WTC11 (cell line): ENCODE measurements at regions not wholly inside any gene's neighbourhood (a gene's known extent, or its start where the extent isn't known, plus 50 kb on each side); places are given as distances from the start of the nearest gene placed in this dataset.

Source experiments
- ATAC-seq: fragments of 200-7000 bp; cut with Tn5 transposase; 2 replicates; pipeline ENCODE4 v1.10.0; 2021; ENCODE audit warnings: mild to moderate bottlenecking, moderate library complexity
- CTCF ChIA-PET: fragments of 300-600 bp; sonication (Branson Sonifier 250); formaldehyde crosslinking; loops from one replicate; lab custom pipeline; 2021; ENCODE audit warnings: antibody characterized with exemption; lab: Charles Lee
- POLR2A ChIA-PET: fragments of 350-600 bp; sonication (Branson Sonifier 250); formaldehyde crosslinking; loops from one replicate; lab custom pipeline; 2021; ENCODE audit warnings: antibody characterized with exemption; lab: Charles Lee
- DNase-seq: peaks from one replicate; pipeline ENCODE4 v3.0.0; 2021; ENCODE audit warnings: low spot score
- H3K27ac Mint-ChIP-seq: 2 replicates; pipeline ENCODE4 v1.8.0; 2021; ENCODE audit warnings: mixed read lengths
- H3K27me3 Mint-ChIP-seq: 2 replicates; pipeline ENCODE4 v1.8.0; 2021; ENCODE audit warnings: low read depth, mild to moderate bottlenecking, moderate library complexity, mixed read lengths
- H3K36me3 Mint-ChIP-seq: 2 replicates; pipeline ENCODE4 v1.8.0; 2021; ENCODE audit warnings: mixed read lengths
- H3K4me1 Mint-ChIP-seq: 2 replicates; pipeline ENCODE4 v1.8.0; 2022; ENCODE audit warnings: mixed read lengths
- H3K4me3 Mint-ChIP-seq: 2 replicates; pipeline ENCODE4 v1.8.0; 2021; ENCODE audit warnings: mild to moderate bottlenecking, moderate library complexity, mixed read lengths
- H3K9me3 Mint-ChIP-seq: 2 replicates; pipeline ENCODE4 v1.8.0; 2021; ENCODE audit warnings: mixed read lengths
- E2F4 ChIP-seq: sonication (generic); formaldehyde crosslinking; IDR thresholded peaks from 2 replicates; pipeline ENCODE4 v1.8.1; 2022; ENCODE audit warnings: low read depth, mild to moderate bottlenecking, moderate library complexity, missing genetic modification reagents, borderline replicate concordance
- EMX1 ChIP-seq: fragments of 250-450 bp; sonication (Bioruptor Pico); IDR thresholded peaks from 2 replicates; pipeline ENCODE4 v1.8.0; 2021; ENCODE audit warnings: mild to moderate bottlenecking
- ESRRA ChIP-seq: sonication (generic); formaldehyde crosslinking; IDR thresholded peaks from 2 replicates; pipeline ENCODE4 v1.8.1; 2022; ENCODE audit warnings: mild to moderate bottlenecking, missing genetic modification reagents, borderline replicate concordance
- FOXK1 ChIP-seq: sonication (generic); formaldehyde crosslinking; IDR thresholded peaks from 2 replicates; pipeline ENCODE4 v1.8.0; 2022; ENCODE audit warnings: mild to moderate bottlenecking, moderate library complexity, missing genetic modification reagents
- FOXP1 ChIP-seq: sonication (generic); formaldehyde crosslinking; IDR thresholded peaks from 2 replicates; pipeline ENCODE4 v1.8.0; 2022; ENCODE audit warnings: missing genetic modification reagents, mild to moderate bottlenecking, moderate library complexity, borderline replicate concordance
- GTF2I ChIP-seq: fragments of 250-450 bp; sonication (Bioruptor Pico); conservative IDR thresholded peaks from 2 replicates; pipeline ENCODE4 v1.4.0; 2021; ENCODE audit warnings: mild to moderate bottlenecking
- KAT7 ChIP-seq: sonication (generic); formaldehyde crosslinking; IDR thresholded peaks from 2 replicates; pipeline ENCODE4 v1.8.1; 2023; ENCODE audit warnings: missing genetic modification reagents, mild to moderate bottlenecking, borderline replicate concordance
- MAX ChIP-seq: sonication (generic); formaldehyde crosslinking; IDR thresholded peaks from 2 replicates; pipeline ENCODE4 v1.8.0; 2022; ENCODE audit warnings: mild to moderate bottlenecking, missing genetic modification reagents
- MLX ChIP-seq: sonication (generic); formaldehyde crosslinking; IDR thresholded peaks from 2 replicates; pipeline ENCODE4 v1.8.1; 2023; ENCODE audit warnings: mild to moderate bottlenecking, missing genetic modification reagents, moderate library complexity
- MXD4 ChIP-seq: fragments of 250-450 bp; sonication (Bioruptor Pico); IDR thresholded peaks from 2 replicates; pipeline ENCODE4 v1.8.0; 2021; ENCODE audit warnings: mild to moderate bottlenecking, moderate library complexity, borderline replicate concordance
- MYBL2 ChIP-seq: sonication (generic); formaldehyde crosslinking; IDR thresholded peaks from 2 replicates; pipeline ENCODE4 v1.8.1; 2023; ENCODE audit warnings: mild to moderate bottlenecking, moderate library complexity, missing genetic modification reagents
- NFYB ChIP-seq: sonication (generic); formaldehyde crosslinking; conservative IDR thresholded peaks from 2 replicates; pipeline ENCODE4 v1.8.0; 2022; ENCODE audit warnings: low read depth, missing genetic modification reagents
- NR2C2 ChIP-seq: sonication (generic); formaldehyde crosslinking; IDR thresholded peaks from 2 replicates; pipeline ENCODE4 v1.8.0; 2022; ENCODE audit warnings: mild to moderate bottlenecking, missing genetic modification reagents
- PRRX2 ChIP-seq: fragments of 250-450 bp; sonication (Bioruptor Pico); IDR thresholded peaks from 2 replicates; pipeline ENCODE4 v1.8.0; 2021; ENCODE audit warnings: mild to moderate bottlenecking
- SOX15 ChIP-seq: fragments of 250-450 bp; sonication (Bioruptor Pico); IDR thresholded peaks from 2 replicates; pipeline ENCODE4 v1.9.0; 2021; ENCODE audit warnings: mild to moderate bottlenecking
- STAT6 ChIP-seq: sonication (generic); formaldehyde crosslinking; conservative IDR thresholded peaks from 2 replicates; pipeline ENCODE4 v1.8.1; 2023; ENCODE audit warnings: mild to moderate bottlenecking, low read depth, missing genetic modification reagents, moderate library complexity
- TEAD1 ChIP-seq: sonication (generic); formaldehyde crosslinking; IDR thresholded peaks from 2 replicates; pipeline ENCODE4 v1.8.0; 2022; ENCODE audit warnings: mild to moderate bottlenecking, missing genetic modification reagents
- TEAD4 ChIP-seq: sonication (generic); formaldehyde crosslinking; IDR thresholded peaks from 2 replicates; pipeline ENCODE4 v1.8.0; 2022; ENCODE audit warnings: mild to moderate bottlenecking, missing genetic modification reagents
- ZNF121 ChIP-seq: sonication (generic); formaldehyde crosslinking; IDR thresholded peaks from 2 replicates; pipeline ENCODE4 v1.8.0; 2023; ENCODE audit warnings: missing genetic modification reagents
- ZNF138 ChIP-seq: sonication (generic); formaldehyde crosslinking; conservative IDR thresholded peaks from 2 replicates; pipeline ENCODE4 v1.8.1; 2022; ENCODE audit warnings: mild to moderate bottlenecking, moderate library complexity, missing genetic modification reagents
- ZNF423 ChIP-seq: fragments of 250-450 bp; sonication (Bioruptor Pico); IDR thresholded peaks from 2 replicates; pipeline ENCODE4 v2.1.2; 2022; ENCODE audit warnings: mild to moderate bottlenecking, moderate library complexity
- ZNF671 ChIP-seq: fragments of 250-450 bp; sonication (Bioruptor Pico); IDR thresholded peaks from 2 replicates; pipeline ENCODE4 v1.8.0; 2021; ENCODE audit warnings: mild to moderate bottlenecking

GRCh38 chrX:151084454-151084853 is 91.9 kb upstream of the GPR50 start:
- CTCF ChIA-PET = interaction anchor here (0.6 to 0.9 kb wide), 2 partner anchors 25 to 312 kb away, joined by 3 read pairs; no protein-coding TSS in a partner anchor
- Mint-ChIP-seq H3K4me1 (peaks cover 13% of the 10 kb centered on the region), H3K9me3 (no peaks in the 10 kb centered on the region)

GRCh38 chrX:151085207-151085606 is 91.2 kb upstream of the GPR50 start:
- H3K27me3 Mint-ChIP-seq = peaks cover 33% of the 10 kb centered on the region
- no peak for DNase-seq
- ATAC-seq = no peak
- no peak overlapping the region for H3K4me3 Mint-ChIP-seq
- POLR2A ChIA-PET = no interaction called here
- CTCF ChIA-PET = no interaction called here
- peaks cover 13% of the 10 kb centered on the region for H3K4me1 Mint-ChIP-seq
- no peaks in the 10 kb centered on the region for H3K9me3 Mint-ChIP-seq
- H3K36me3 Mint-ChIP-seq = no peaks in the 10 kb centered on the region
- H3K27ac Mint-ChIP-seq = no peak overlapping the region
- TF ChIP-seq EMX1 = no peak
- TF ChIP-seq MYBL2 (CRISPR knock-in tag) = no peak
- TF ChIP-seq ZNF423 (CRISPR knock-in tag) = no peak
- no peak for TF ChIP-seq MLX (CRISPR knock-in tag)
- TF ChIP-seq, all 79 proteins: peak for 0

More at GRCh38 chrX:151084454-151084853, 91.9 kb upstream of the GPR50 start:
- POLR2A ChIA-PET = no interaction called here
- Mint-ChIP-seq H3K36me3 (no peaks in the 10 kb centered on the region), H3K27ac (no peak overlapping the region), H3K4me3 (no peak overlapping the region), H3K27me3 (peaks cover 27% of the 10 kb centered on the region)
- no peak for ATAC-seq
- TF ChIP-seq ZNF121 (CRISPR knock-in tag) (no peak), NR2C2 (CRISPR knock-in tag) (no peak), TEAD4 (CRISPR knock-in tag) (no peak), FOXP1 (no peak), PRRX2 (CRISPR knock-in tag) (no peak), GTF2I (no peak), ZNF138 (CRISPR knock-in tag) (no peak), MXD4 (CRISPR knock-in tag) (no peak), FOXK1 (CRISPR knock-in tag) (no peak), SOX15 (CRISPR knock-in tag) (no peak), TEAD1 (CRISPR knock-in tag) (no peak)
- DNase-seq = no peak

GRCh38 chrX:151088221-151088620 is 88.2 kb upstream of the GPR50 start:
- no peak overlapping the region for H3K4me3 Mint-ChIP-seq
- no peaks in the 10 kb centered on the region for H3K4me1 Mint-ChIP-seq
- H3K36me3 Mint-ChIP-seq = no peaks in the 10 kb centered on the region
- CTCF ChIA-PET = no interaction called here
- DNase-seq (no peak), ATAC-seq (no peak)
- TF ChIP-seq MAX (CRISPR knock-in tag) = no peak
- TF ChIP-seq STAT6 (CRISPR knock-in tag) = no peak
- no peak for TF ChIP-seq NFYB (CRISPR knock-in tag)
- TF ChIP-seq ZNF671 = no peak
- TF ChIP-seq KAT7 (CRISPR knock-in tag) = no peak
- no peak for TF ChIP-seq ESRRA
- TF ChIP-seq E2F4 (CRISPR knock-in tag) = no peak
- POLR2A ChIA-PET = no interaction called here
- H3K27ac Mint-ChIP-seq = no peak overlapping the region
- no peaks in the 10 kb centered on the region for H3K9me3 Mint-ChIP-seq
- H3K27me3 Mint-ChIP-seq = peaks cover 27% of the 10 kb centered on the region
